GM19043 (cell line): ENCODE measurements at regions not wholly inside any gene's neighbourhood (a gene's known extent, or its start where the extent isn't known, plus 50 kb on each side); places are given as distances from the start of the nearest gene placed in this dataset.

ENCODE experiments used
- ATAC-seq: cut with Tn5 transposase; IDR thresholded peaks from one replicate; pipeline ENCODE4 v1.9.1; 2021; ENCODE audit warnings: low read depth; ENCODE audit not compliant: unreplicated experiment

DNA sequence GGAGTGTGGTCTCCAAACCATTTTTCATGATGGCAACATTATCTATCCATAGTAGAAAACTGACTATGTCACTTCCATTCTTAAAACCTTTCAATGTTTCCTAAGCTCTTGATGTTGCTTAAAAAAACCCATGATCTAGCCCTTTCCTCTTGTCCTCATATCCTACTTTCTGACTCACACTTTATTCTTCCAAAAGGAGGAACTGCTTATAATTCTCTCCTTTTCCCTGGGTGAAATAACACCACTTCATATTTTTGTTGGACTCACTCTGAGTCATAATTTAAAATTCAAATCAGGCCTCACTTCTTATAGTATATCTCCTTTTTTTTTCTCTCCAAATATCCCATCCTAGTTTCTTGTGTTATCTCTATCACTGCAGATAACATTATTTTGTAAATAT lies 513.9 kb downstream of the MAN2A1 start:
- no peak for ATAC-seq

DNA sequence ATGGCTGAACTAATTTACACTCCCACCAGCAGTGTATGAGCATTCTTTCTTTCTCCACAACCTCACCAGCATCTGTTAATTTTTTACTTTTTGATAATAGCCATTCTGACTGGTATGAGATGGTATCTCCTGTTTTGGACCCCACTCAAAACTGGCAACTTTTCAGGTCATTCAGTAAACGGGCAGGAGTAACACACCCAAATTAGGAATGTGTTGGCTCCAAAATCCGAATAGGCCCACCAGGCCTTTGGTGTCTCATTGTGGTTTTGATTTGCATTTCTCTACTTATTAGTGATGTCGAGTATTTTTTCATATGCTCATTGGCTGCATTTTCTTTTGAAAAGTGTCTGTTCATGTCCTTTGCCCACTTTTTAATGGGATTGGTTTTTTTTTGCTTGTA lies 517.1 kb downstream of the TMEM232 start:
- ATAC-seq: no peak

DNA sequence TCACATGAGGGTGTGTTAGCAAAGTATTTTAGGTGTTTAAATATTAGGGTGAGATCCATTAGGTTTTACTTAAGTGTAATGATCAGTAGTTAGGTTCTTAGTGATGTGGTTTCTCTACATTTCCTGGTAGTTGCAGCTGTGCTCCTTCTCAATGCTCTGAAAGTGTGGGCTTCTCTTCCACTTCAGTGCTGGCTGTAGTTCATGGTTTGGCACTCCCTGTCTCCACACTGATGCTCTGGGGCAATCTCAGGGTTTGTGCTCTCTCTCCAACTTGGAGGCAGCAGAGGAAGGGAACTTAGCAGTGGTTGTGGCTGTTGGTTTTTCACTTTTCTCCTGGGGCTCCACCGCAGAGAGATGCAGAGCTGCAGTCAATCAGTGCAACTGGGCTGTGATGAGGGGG lies 507.5 kb downstream of the TMEM232 start:
- ATAC-seq: no peak

DNA sequence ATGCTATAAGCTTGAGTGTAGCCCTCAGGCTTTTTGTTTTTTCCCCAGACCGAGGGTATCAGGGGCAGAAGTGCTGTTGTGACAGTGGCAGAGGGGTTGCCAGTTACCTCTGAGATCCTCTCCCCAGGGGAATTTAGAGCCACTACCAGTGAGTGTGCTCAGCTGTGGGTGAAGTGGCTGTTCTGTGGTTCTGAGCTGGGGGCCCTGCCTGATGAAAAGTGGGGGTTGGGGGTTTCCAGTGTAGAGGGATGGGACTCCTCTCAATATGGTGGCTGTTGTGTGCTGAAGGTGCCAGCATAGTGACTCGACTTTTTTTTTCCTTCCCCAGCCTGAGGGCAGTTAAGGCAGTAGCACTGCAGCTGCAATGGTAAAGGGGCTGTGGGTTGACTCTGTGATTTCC lies 506.7 kb downstream of the TMEM232 start:
- ATAC-seq: no peak

DNA sequence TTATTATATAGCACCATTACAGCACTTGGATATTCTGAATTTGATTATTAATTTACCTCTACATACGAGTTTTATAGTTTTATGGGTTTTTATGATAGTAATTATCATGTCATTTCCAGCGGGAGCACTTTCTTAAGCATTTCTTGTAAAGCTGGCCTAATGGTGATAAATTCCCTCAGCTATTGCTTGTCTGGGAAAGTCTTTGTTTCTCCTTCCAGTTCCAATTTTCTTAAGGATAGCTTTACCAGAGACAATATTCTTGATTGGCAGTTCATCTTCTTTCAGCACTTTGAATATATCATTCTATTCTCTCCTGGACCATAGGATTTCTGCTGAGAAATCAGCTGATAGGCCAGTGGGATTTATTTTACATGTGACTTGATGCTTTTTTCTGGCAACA lies 505.4 kb downstream of the TMEM232 start:
- no peak for ATAC-seq

DNA sequence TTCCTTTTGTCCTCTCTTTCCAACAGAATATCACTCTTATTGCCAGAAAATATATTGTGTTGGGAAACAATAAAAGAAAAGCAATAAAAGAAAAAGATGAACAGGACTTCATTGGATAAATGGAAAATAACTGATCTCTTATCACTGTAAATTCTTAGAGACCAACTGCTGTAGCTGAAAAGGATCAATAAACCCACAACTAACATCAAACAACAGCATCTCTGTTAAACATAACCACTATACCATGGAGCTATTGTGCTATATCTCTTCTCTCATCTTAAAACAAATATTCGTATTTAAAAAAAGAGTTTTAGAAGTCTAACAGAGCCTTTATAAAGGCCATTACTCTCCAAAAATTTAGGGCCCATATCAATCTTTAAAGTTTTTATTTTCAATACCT lies 502.4 kb downstream of the TMEM232 start:
- ATAC-seq: no peak

DNA sequence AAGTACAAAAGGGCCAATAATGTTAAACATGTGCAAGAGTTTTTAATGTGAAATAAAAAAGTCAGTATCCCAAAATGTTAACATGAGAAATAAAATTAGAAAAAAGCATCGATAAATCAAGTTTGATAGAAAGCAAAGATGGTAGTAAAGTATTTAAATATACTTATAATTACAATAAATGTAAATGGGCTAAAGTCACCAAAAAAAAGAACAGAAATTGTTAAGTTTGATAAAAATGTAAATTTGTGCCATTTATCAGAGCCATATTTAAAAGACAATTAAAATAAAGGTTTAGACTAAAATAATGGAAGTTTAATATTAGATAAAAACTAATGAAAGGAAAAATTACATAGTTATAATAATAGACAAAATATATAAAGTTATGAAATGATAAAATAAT lies 500.5 kb downstream of the TMEM232 start:
- ATAC-seq: no peak

DNA sequence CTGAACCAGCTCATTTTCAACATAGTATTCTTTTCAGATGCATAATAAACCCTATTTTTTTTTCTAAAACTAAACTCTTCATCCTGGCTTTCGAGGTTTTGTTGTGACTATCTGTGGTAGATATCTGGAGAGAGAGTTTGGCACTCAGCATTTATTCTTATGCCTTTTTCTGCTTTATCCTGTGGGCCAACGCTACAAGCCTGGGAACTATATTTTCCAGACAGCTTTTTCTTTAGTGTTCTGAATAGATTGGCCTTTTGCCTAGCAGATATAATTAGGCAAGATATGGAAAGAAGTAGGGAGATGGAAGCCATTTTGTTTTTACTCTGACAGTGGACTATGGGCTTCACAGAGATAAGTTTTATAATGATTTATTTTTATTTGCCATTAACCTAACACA lies 486.7 kb downstream of the TMEM232 start:
- ATAC-seq: no peak

DNA sequence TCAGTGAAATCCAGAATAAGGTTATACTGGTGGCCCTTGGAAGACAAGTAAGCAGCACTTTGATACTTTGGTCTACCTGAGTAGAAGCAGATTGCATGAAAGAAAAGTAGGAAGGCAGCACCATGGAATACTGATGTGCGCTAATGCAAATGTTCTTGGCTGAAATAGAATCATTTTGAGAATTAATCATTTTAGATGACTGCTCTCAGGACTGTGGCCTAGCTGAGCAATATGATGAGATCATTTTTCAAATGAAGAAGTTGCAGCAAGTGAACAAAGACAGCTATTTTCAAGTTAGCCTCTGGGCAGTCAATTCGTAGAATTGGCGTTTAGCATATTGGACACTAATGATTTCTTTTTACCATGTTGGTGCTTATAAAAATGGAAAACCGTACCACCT lies 483.5 kb downstream of the TMEM232 start:
- ATAC-seq: no peak

DNA sequence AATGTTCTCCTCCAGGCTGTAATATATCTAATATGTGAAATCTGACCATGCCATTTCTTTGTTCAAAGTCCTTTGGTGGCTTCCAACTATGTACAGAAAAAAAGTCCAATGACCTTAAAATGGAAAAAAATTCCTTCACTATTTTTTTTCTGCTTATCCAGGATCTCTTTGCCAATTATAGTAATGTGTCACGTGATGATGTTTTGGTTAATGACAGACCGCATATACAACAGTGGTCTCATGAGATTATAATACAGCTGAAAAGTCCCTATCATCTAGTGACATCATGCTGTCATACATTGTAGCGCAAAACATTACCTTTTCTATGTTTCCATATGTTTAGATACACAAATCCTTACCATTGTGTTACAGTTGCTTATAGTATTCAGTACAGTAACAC lies 477.6 kb downstream of the TMEM232 start:
- no peak for ATAC-seq

DNA sequence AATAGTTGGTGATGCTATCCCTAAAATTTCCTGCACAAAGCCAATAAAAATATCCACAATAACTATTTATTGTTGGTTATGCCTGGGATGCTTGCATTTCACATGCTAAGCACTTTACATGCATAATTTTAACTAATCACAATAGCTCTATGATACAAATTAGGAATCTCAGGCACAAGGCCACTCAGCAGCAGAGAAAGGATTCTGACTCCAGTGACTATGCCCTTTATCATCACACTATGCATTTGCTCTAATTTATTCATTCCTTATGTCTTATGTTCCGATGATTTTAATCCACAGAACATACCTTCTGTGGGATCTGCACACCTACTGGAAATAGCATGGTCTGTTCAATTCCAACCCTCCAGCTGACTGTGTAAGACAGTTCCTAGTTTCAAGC lies 476.1 kb downstream of the TMEM232 start:
- no peak for ATAC-seq

DNA sequence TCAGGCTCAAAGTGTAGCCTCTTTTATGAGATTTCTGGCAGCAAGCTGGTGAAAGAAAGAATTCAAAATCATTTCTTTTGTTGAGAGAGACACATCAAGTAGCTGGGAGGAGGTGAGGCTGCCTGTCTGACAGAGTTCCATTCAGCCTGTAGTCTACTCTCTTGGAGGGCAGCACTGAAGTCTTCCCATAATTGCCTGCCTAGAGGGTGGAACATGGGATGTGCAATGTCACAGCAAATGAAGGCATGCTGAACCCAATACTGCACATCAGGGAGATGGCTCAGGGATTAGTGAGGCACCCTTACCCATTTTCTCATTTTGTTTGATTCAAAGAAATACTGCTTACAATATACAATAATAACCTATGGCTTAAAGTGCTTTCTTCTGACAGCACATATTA lies 475.7 kb downstream of the TMEM232 start:
- ATAC-seq: no peak

DNA sequence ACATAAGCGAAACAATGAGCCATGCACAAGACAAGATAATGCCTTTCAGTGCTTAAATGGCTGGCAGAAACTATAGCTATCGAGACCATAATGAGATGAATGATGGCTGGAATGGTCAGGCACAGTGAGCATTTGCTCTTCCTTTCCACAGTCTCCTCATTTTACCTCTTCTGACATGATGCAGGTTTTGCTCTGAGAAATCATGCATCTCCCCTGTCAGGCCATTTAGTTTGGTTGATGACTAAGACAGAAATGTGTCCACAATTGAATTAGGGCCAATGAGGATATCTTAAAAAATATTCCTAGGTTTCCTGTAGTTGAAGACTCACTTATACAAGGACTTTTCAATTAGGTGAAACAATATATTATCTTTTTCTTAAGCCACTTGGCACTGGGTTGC lies 475.1 kb downstream of the TMEM232 start:
- ATAC-seq: no peak

DNA sequence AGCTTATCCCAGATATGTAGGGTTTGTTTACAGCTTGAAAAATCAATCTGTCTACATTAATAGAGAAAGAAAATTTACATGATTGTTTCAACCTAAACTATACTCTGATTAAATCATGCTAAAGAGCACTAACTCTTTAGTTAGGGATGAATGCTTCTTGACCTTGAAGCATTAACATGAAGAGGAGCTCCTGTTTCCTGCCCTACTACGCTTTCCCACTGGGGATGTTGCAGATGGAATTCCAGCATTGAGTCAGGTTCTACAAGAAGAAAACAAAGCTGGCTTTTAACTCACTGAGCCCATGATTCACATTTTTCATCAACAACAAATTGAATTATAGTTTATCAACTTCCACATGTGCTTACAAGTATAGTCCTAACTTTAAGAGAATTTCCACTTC lies 471.3 kb downstream of the TMEM232 start:
- no peak for ATAC-seq

DNA sequence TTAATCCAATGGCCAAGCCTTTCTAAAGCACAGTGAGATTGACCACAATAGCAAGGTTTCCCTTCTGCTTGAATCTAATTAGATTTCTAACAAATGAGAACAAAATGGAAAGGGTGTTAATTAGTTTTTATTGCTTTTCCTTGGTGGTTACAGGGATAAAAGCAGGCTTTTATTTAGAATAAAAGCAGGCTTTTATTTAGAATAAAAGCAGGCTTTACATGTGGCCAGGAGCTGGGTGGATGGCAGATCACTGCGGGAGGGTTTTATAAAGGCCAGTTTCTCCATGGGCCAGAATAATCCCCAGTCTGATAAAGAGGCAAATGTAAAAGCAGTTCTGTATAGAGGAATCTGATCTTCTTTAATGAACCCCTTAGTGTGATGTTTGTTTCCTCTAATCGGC lies 470.2 kb downstream of the TMEM232 start:
- ATAC-seq: no peak

DNA sequence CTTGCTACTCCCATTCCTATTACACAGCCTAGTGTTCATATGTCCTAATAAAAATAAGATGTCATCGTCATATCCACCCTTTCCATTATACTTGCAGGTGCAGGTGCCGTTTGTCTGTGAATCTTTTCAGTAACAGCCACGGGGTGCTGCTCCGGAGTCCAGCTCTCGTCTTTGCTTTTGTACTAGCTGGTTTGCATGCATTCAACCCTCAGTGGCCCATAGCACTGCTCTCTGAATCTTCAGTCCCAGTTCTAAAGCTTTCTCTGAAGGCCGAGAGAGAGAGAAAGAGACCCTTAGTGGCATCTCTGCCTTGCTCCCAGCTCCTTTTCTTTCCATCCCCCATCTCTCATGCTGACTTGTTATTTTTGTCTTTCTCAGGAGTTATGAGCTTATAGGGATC lies 468.5 kb downstream of the TMEM232 start:
- no peak for ATAC-seq

DNA sequence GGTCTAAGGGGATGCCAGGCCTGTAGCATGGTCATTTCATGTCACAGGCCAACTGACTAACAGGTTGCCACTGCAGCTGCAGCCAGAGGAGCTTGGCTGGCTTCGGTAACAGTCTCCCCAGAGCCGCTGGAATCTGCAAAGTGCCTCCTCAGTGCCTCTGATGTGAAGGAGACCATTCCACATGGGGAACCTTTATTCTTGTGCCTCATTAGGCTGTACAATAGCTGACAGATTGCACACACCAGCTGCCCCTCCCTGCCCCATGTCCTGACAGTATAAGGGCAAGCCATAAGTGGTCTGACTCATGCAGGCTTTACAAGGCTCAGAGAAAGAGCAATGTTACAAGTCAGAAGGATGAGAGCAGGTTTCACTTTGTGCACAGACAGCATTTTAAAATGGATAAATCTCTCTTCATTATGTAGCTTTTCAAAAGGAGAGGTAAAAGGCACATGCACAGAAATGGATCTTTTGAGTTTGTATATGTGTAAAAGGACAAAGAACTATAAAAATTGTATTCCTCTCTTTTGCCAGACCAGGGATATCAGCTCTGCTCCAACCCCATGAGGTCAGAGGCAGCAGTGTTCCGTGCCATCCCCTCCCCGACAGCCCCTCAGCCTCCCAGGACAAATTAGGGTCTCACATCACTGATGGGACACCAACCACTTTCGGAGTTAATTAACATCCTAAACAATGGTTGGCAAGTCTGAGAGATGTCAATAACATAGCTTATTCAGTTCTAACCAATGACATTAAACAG lies 467.8 kb downstream of the TMEM232 start:
- no peak for ATAC-seq

DNA sequence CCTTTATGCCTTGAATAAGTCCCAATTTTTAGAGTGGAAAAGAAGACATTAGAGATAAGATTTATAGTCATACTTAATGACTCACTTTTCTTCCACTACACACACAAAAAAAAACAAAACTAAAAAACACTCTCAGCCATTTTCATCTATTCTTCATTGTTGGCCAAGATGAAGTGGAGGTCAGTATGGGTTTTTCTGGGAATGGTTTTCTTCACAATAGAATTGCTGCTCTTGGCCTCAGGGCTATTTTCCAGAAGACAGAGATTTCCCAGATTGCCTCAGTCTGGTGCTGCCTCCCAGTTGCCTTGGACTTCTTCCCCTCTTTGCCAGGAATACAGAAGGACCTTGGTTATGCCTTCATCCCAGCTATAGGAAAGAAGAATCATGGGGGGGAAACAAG lies 463.7 kb downstream of the TMEM232 start:
- no peak for ATAC-seq

DNA sequence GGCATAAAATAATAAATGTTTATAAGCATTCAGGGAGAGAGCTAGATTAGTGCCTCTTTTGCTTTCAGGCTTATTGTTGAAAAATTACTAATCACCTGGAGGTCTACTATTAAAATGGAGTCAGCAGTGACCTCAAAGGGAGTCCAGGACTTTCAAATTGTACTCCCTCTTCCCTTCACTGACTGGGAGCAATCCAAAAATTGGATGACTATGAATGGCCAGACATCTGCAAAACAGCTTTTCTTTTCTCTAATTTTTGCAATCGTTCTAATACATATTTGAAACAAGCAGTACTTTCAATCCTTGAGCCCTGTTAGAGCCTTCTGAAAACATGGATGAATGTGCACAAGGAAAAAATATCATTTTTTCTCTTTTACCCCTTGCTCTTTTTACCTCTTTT lies 461.8 kb downstream of the TMEM232 start:
- ATAC-seq: no peak

DNA sequence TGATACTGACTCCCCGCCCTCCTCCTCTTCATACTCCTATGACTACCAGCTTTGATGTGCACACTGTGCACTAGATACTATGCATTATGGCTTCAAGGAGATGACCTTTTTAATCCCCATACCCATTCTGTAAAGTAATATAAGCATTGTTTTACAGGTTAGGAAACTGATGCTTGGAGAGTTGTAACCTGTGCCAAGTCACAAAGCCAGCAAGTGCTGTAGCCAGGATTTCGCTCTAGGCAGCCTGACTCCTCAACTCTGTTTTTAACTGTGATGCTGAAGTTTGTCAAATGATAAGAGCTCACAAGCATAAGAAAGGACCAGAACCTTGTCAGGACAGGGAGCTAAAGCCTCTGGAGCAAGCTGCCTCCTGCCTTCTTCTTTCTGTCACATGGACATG lies 461.3 kb downstream of the TMEM232 start:
- no peak for ATAC-seq

DNA sequence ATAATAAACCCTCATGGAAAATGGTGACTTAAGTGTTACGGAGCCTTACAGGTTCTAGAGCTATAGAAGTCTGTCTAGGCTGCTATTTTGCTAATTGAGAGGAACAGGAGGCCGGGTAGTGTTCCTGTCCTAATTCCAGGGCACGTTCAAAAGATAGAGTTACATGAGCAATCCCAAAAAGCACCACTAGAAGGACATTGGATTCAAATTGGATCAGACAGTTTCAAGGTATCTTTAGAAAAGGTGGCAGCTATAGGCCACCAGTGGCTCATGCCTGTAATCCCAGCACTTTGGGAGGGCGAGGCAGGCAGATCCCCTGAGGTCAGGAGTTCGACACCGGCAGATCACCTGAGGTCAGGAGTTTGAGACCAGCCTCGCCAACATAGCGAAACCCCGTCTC lies 458.8 kb downstream of the TMEM232 start:
- no peak for ATAC-seq

DNA sequence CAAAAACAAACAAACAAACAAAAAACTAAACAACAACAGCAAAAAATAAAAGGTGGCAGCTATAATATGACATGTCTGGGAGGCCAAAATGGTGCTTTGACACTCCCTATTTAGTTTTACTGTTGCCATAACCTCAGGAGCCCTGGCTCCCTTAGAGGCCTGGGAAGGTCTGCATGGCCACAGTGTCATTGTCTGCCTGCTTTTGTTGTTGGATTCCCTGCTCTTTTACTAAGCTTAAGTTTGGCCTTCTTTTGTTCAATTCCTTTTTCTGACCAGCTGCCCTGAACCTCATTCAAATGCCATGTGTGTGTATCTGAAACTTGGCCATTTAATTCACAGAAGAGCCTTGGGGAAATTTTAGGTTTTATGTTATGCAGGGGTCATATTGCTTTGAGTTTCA lies 458.2 kb downstream of the TMEM232 start:
- ATAC-seq: no peak

DNA sequence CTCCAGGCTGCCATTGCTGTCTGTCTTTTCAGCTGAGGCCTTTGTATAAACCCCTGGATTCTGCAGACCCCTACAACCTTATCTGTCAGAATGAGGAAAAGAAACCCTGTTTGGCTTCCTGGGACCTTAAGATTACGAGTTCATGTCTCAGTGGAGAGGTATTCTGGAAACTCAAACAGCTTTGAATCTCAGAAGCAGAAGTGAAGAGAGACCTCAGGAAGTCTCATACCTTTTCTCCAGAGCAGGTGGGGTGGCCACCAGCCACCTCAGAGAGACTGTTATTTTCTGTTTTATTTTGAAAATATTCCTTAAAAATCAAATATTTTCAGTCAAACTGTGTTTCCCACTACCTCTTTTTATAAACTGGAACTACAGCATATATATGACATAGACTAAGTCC lies 457.5 kb downstream of the TMEM232 start:
- no peak for ATAC-seq
